IMR-90 (cell line): ENCODE measurements at regions not wholly inside any gene's neighbourhood (a gene's known extent, or its start where the extent isn't known, plus 50 kb on each side); places are given as distances from the start of the nearest gene placed in this dataset.
A peak's percentile ranks its signal among the peaks of the same experiment; 100 is the strongest.

ENCODE experiments used
- ATAC-seq: fragments of 200-7000 bp; cut with Tn5 transposase; 2 replicates; pipeline ENCODE4 v1.9.1; 2020; ENCODE audit warnings: low read depth, mild to moderate bottlenecking, moderate library complexity
- BruUV-seq: library from RNA; stranded (reverse); fragments of 400-500 nt; replicated peaks from 2 replicates; lab custom pipeline; 2021; lab: Mats Ljungman, UMichigan
- CTCF ChIA-PET: fragments of 300-600 bp; formaldehyde crosslinking; extraction: SDS; loops from one replicate; lab custom pipeline; 2021; ENCODE audit warnings: antibody characterized with exemption; lab: Yijun Ruan, JAX
- POLR2A ChIA-PET: fragments of 300-600 bp; sonication (Branson Sonifier 250); formaldehyde crosslinking; loops from one replicate; lab custom pipeline; 2022; ENCODE audit warnings: antibody characterized with exemption; ENCODE audit not compliant: unreplicated experiment; lab: Charles Lee
- DNase-seq: peaks from one replicate; pipeline ENCODE4 v3.0.0; 2013
- H2AFZ ChIP-seq: replicated peaks from 2 replicates; pipeline ENCODE3; 2013; ENCODE audit warnings: low read length, mild to moderate bottlenecking; ENCODE audit not compliant: poor library complexity
- H2AK5ac ChIP-seq: 2 replicates; pipeline ENCODE4 v1.6.1; 2013; ENCODE audit warnings: low read depth, low read length, inconsistent platforms
- H2AK9ac ChIP-seq: replicated peaks from 2 replicates; pipeline ENCODE3; 2013; ENCODE audit warnings: mild to moderate bottlenecking, low read depth, low read length, moderate library complexity; ENCODE audit not compliant: poor library complexity
- H2BK120ac ChIP-seq: 2 replicates; pipeline ENCODE4 v1.6.1; 2013; ENCODE audit warnings: low read depth, low read length, inconsistent platforms
- H2BK15ac ChIP-seq: 3 replicates; pipeline ENCODE4 v1.6.1; 2013; ENCODE audit warnings: low read depth, low read length, inconsistent platforms
- H2BK20ac ChIP-seq: 2 replicates; pipeline ENCODE4 v1.6.1; 2013; ENCODE audit warnings: low read depth, mild to moderate bottlenecking, inconsistent platforms, low read length, moderate library complexity
- H2BK5ac ChIP-seq: 2 replicates; pipeline ENCODE4 v1.6.1; 2013; ENCODE audit warnings: mild to moderate bottlenecking, low read depth, low read length, inconsistent platforms; ENCODE audit not compliant: poor library complexity, severe bottlenecking
- H3K14ac ChIP-seq: replicated peaks from 2 replicates; pipeline ENCODE4 v1.6.1; 2013; ENCODE audit warnings: low read depth, low read length, inconsistent platforms
- H3K18ac ChIP-seq: 2 replicates; pipeline ENCODE4 v1.6.1; 2013; ENCODE audit warnings: low read depth, low read length, control low read depth
- H3K23ac ChIP-seq: 2 replicates; pipeline ENCODE4 v1.6.1; 2013; ENCODE audit warnings: low read depth, low read length, inconsistent platforms
- H3K27ac ChIP-seq: 2 replicates; pipeline ENCODE4 v1.5.1; 2013; ENCODE audit warnings: mild to moderate bottlenecking, control low read depth, low read length; ENCODE audit not compliant: insufficient read depth
- H3K27me3 ChIP-seq: 2 replicates; pipeline ENCODE4 v1.6.1; 2013; ENCODE audit warnings: low read length; ENCODE audit not compliant: control insufficient read depth, insufficient read depth
- H3K36me3 ChIP-seq: 2 replicates; pipeline ENCODE4 v1.6.1; 2013; ENCODE audit warnings: low read length, mixed read lengths; ENCODE audit not compliant: control insufficient read depth, insufficient read depth
- H3K4ac ChIP-seq: 2 replicates; pipeline ENCODE4 v1.6.1; 2013; ENCODE audit warnings: low read depth, low read length, inconsistent platforms
- H3K4me1 ChIP-seq: 2 replicates; pipeline ENCODE4 v1.6.1; 2013; ENCODE audit warnings: low read length, mixed read lengths; ENCODE audit not compliant: control insufficient read depth, insufficient read depth
- H3K4me2 ChIP-seq: 2 replicates; pipeline ENCODE4 v1.6.1; 2013; ENCODE audit warnings: low read depth, mild to moderate bottlenecking, control low read depth, low read length, moderate library complexity
- H3K4me3 ChIP-seq: 2 replicates; pipeline ENCODE4 v1.5.1; 2013; ENCODE audit warnings: low read depth, mild to moderate bottlenecking, control low read depth, low read length, moderate library complexity; ENCODE audit not compliant: insufficient read depth
- H3K56ac ChIP-seq: 2 replicates; pipeline ENCODE4 v1.6.1; 2013; ENCODE audit warnings: low read length, inconsistent platforms; ENCODE audit not compliant: insufficient read depth; ENCODE audit errors: extremely low read depth
- H3K79me1 ChIP-seq, 2 experiments: 2 replicates each; pipeline ENCODE4 v1.6.1; 2013; ENCODE audit warnings: low read length in 2 of 2, inconsistent platforms in 1 of 2, low read depth in 1 of 2
- H3K9ac ChIP-seq: 2 replicates; pipeline ENCODE4 v1.6.1; 2013; ENCODE audit warnings: low read depth, low read length, control low read depth
- H3K9me1 ChIP-seq: 2 replicates; pipeline ENCODE4 v1.6.1; 2013; ENCODE audit warnings: low read length, inconsistent platforms; ENCODE audit not compliant: insufficient read depth
- H3K9me3 ChIP-seq: 2 replicates; pipeline ENCODE4 v1.6.1; 2013; ENCODE audit warnings: low read length; ENCODE audit not compliant: control insufficient read depth, insufficient read depth
- H4K20me1 ChIP-seq: 2 replicates; pipeline ENCODE4 v1.6.1; 2013; ENCODE audit warnings: low read length, inconsistent platforms; ENCODE audit not compliant: insufficient read depth
- H4K5ac ChIP-seq: 2 replicates; pipeline ENCODE4 v1.6.1; 2013; ENCODE audit warnings: mild to moderate bottlenecking, low read depth, low read length, control low read depth
- H4K8ac ChIP-seq, 2 experiments: 2 replicates each; pipeline ENCODE4 v1.6.1; 2013; ENCODE audit warnings: low read depth in 2 of 2, low read length in 2 of 2, control low read depth in 1 of 2, inconsistent platforms in 1 of 2
- H4K91ac ChIP-seq: 2 replicates; pipeline ENCODE4 v1.6.1; 2013; ENCODE audit warnings: low read depth, low read length, inconsistent platforms; ENCODE audit not compliant: insufficient read depth
- BHLHE40 ChIP-seq: fragments of 150-350 bp; IDR thresholded peaks from 2 replicates; pipeline ENCODE4 v1.6.1; 2016; ENCODE audit warnings: mild to moderate bottlenecking, low read depth, low read length
- CEBPB ChIP-seq: IDR thresholded peaks from 2 replicates; pipeline ENCODE4 v1.6.1; 2012; ENCODE audit warnings: low read depth, low read length, improper control_type of control experiment
- CHD1 ChIP-seq: IDR thresholded peaks from 2 replicates; pipeline ENCODE4 v1.6.1; 2012; ENCODE audit warnings: low read depth, low read length, improper control_type of control experiment
- CTCF ChIP-seq: conservative IDR thresholded peaks from 2 replicates; pipeline ENCODE4 v1.5.1; 2012; ENCODE audit warnings: mild to moderate bottlenecking, low read depth, low read length, improper control_type of control experiment
- ELK1 ChIP-seq: fragments of 150-350 bp; IDR thresholded peaks from 2 replicates; pipeline ENCODE4 v1.6.1; 2016; ENCODE audit warnings: low read depth, mild to moderate bottlenecking, low read length, moderate library complexity, borderline replicate concordance
- FOS ChIP-seq: fragments of 150-350 bp; IDR thresholded peaks from 2 replicates; pipeline ENCODE4 v1.6.1; 2016; ENCODE audit warnings: low read depth, low read length
- MAFK ChIP-seq: IDR thresholded peaks from 2 replicates; pipeline ENCODE4 v1.6.1; 2012; ENCODE audit warnings: low read depth, low read length, improper control_type of control experiment
- MAZ ChIP-seq: IDR thresholded peaks from 2 replicates; pipeline ENCODE4 v1.6.1; 2012; ENCODE audit warnings: low read depth, mild to moderate bottlenecking, low read length, improper control_type of control experiment, moderate library complexity, borderline replicate concordance
- MXI1 ChIP-seq: IDR thresholded peaks from 2 replicates; pipeline ENCODE4 v1.6.1; 2012; ENCODE audit warnings: low read depth, mild to moderate bottlenecking, low read length, moderate library complexity, borderline replicate concordance
- NFE2L2 ChIP-seq: fragments of 150-350 bp; IDR thresholded peaks from 2 replicates; pipeline ENCODE4 v1.6.1; 2016; ENCODE audit warnings: low read depth, mild to moderate bottlenecking, low read length
- POLR2A ChIP-seq: IDR thresholded peaks from 2 replicates; pipeline ENCODE4 v1.6.1; 2012; ENCODE audit warnings: mild to moderate bottlenecking, low read depth, low read length
- RAD21 ChIP-seq: IDR thresholded peaks from 2 replicates; pipeline ENCODE4 v1.6.1; 2012; ENCODE audit warnings: low read length, improper control_type of control experiment
- RCOR1 ChIP-seq: IDR thresholded peaks from 2 replicates; pipeline ENCODE4 v1.6.1; 2012; ENCODE audit warnings: mild to moderate bottlenecking, low read length, improper control_type of control experiment; ENCODE audit not compliant: insufficient replicate concordance
- RFX5 ChIP-seq: IDR thresholded peaks from 2 replicates; pipeline ENCODE4 v1.8.0; 2012; ENCODE audit warnings: low read depth, mild to moderate bottlenecking, low read length, moderate library complexity
- USF2 ChIP-seq: fragments of 150-350 bp; IDR thresholded peaks from 2 replicates; pipeline ENCODE4 v1.6.1; 2017; ENCODE audit warnings: mild to moderate bottlenecking, antibody characterized with exemption, low read length, low read depth
- WGBS, 2 experiments: methylation state at CpG; one replicate each; pipeline versions ENCODE4 v1.1.5 to v1.1.7; 2013; ENCODE audit warnings: missing lambda C conversion rate in 2 of 2; ENCODE audit not compliant: insufficient read length in 1 of 2; ENCODE audit errors: extremely low coverage in 2 of 2; 5-methylcytosine and 5-hydroxymethylcytosine counted together
- dilution Hi-C: fragments of 300-500 bp; cut with HindIII; formaldehyde crosslinking; loops from one replicate; pipeline ENCODE4 v1.14.3; 2018; ENCODE audit warnings: low sequenced_read_pairs; ENCODE audit not compliant: unreplicated experiment
- in situ Hi-C: fragments of 300-500 bp; cut with MboI; formaldehyde crosslinking; loops from 3 replicates; pipeline ENCODE4 v1.14.3; 2019; ENCODE audit warnings: low sequenced_read_pairs, inconsistent platforms, mixed read lengths
- intact Hi-C: fragments of 100-400 bp; cut with micrococcal nuclease; formaldehyde crosslinking; loops from 2 replicates; pipeline ENCODE4 v1.10.0; 2022

- ChIA-PET POLR2A (no interaction called here), CTCF (interaction anchor here (0.6 to 2.0 kb wide), 15 partner anchors 10 to 624 kb away, joined by 3 to 12 read pairs (median 4); no protein-coding TSS in a partner anchor)
- H4K91ac ChIP-seq: 0 out of 2 replicates have a peak overlapping the region, but pooled peaks have one; percentile 64
- in situ Hi-C loops: loop anchor here (5.0 kb wide), 1 partner anchor 622 kb away; no protein-coding TSS in a partner anchor
- intact Hi-C loops: loop anchor here (1.0 to 10.0 kb wide), 8 partner anchors 108 to 823 kb away; partner anchors contain the start of gene LMO4
- H3K9ac ChIP-seq: no peak overlapping the region
- H3K36me3 ChIP-seq: no peaks in the 10 kb centered on the region
- peak overlapping the region; percentile 75 for H3K4ac ChIP-seq
- no CpG with 5 or more reads among the region's 3 CpGs for WGBS, 2 experiments
- H3K56ac ChIP-seq: no peak overlapping the region
- H2AK5ac ChIP-seq: no peak overlapping the region
- H2BK15ac ChIP-seq: peak overlapping the region; percentile 92; the same call in 2 of the 3 replicates
- no peak overlapping the region for H3K4me3 ChIP-seq
- no peak overlapping the region for H3K27ac ChIP-seq
- peak overlapping the region; percentile 89 for H2BK20ac ChIP-seq
- no peak overlapping the region for H3K23ac ChIP-seq
- dilution Hi-C loops: no loop called here
- no peaks in the 10 kb centered on the region for H3K79me1 ChIP-seq
- H4K8ac ChIP-seq: peak overlapping the region in 1 of 2 experiments; percentile 59; a peak in 2 of 4 replicates
- H3K14ac ChIP-seq: no peak overlapping the region
- no peaks in the 10 kb centered on the region for H3K27me3 ChIP-seq
- H3K4me1 ChIP-seq: peaks cover 2% of the 10 kb centered on the region; the same call in 1 of the 2 replicates
- peak overlapping the region; percentile 59 for H2AFZ ChIP-seq
- H2BK5ac ChIP-seq: peak overlapping the region; percentile 15
- no peak overlapping the region for H4K5ac ChIP-seq
- H3K9me3 ChIP-seq: no peaks in the 10 kb centered on the region
- DNase-seq (peak; percentile 79), ATAC-seq (peak; percentile 71)
- H4K20me1 ChIP-seq: no peaks in the 10 kb centered on the region
- peak overlapping the region; percentile 92 for H2BK120ac ChIP-seq
- no peaks in the 10 kb centered on the region; the same call in 1 of the 2 replicates for H3K9me1 ChIP-seq
- H3K4me2 ChIP-seq: no peak overlapping the region
- no peak overlapping the region for H3K18ac ChIP-seq
- no peak overlapping the region for H2AK9ac ChIP-seq
- no TSS peak for BruUV-seq
- no peak for TF ChIP-seq CHD1
- no peak for TF ChIP-seq USF2
- TF ChIP-seq MAZ: no peak
- peak; percentile 77 for TF ChIP-seq RAD21
- peak; percentile 82 for TF ChIP-seq CTCF
- TF ChIP-seq NFE2L2: no peak
- TF ChIP-seq MXI1: no peak
- TF ChIP-seq BHLHE40: no peak
- no peak for TF ChIP-seq POLR2A
- TF ChIP-seq RFX5: no peak
- TF ChIP-seq CEBPB: no peak
- no peak for TF ChIP-seq FOS
- TF ChIP-seq MAFK: no peak
- no peak for TF ChIP-seq RCOR1
- TF ChIP-seq ELK1: no peak
Observed at GRCh38 chr1:87953732-87954344, 625.2 kb downstream of the LMO4 start.
